ENCODE measurements at regions not wholly inside any gene's neighbourhood (a gene's known extent, or its start where the extent isn't known, plus 50 kb on each side); places are given as distances from the start of the nearest gene placed in this dataset.
A peak's percentile ranks its signal among the peaks of the same experiment; 100 is the strongest.

DNA sequence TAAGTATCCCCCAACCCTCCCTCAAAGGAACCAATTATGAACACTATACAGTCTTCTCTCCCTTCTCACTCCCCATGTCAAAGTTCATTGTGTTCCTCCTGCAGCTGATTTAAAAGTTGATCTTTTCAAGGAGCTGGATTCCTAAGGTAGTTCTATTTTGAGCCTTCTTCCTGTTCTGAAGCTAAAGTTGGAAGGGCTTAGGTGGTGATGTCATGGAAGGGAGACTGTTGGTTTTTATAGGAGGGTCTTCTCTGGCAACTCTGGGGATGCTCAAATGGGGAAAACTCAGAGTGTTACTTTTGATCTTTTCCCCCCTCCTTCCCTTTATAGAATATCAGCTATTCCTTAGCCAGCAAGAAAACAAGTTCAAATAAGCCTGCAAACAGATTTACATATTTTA lies 83.0 kb upstream of the AK4 start:
- POLR2A ChIA-PET (ENCODE audit: unreplicated experiment), result no interaction called here
- Histone ChIP-seq H3K79me2 (ENCODE audit: low read depth) (no peaks in the 10 kb centered on the region), H3F3A (ENCODE audit: insufficient read depth, low read depth) (peaks cover 3% of the 10 kb centered on the region; the same call in 1 of the 2 replicates), H3K4me3 (no peak overlapping the region), H3K36me3 (ENCODE audit: low read depth) (no peaks in the 10 kb centered on the region), H3K27ac (no peak overlapping the region), H3K4me1 (replicated peaks; ENCODE audit: insufficient read depth) (peaks cover 13% of the 10 kb centered on the region; the same call in 1 of the 2 replicates), H2AFZ (no peak overlapping the region), H4K20me1 (ENCODE audit: insufficient read depth) (0 out of 2 replicates have a peak, but pooled peaks cover 4% of the 10 kb centered on the region), H3K9me2 (ENCODE audit: insufficient read depth) (no peaks in the 10 kb centered on the region), H3K4me2 (peak overlapping the region; percentile 83; the same call in 1 of the 2 replicates), H3K9me3 (ENCODE audit: insufficient read depth, low read depth) (no peaks in the 10 kb centered on the region), H3K27me3 (ENCODE audit: insufficient read depth, low read depth) (no peaks in the 10 kb centered on the region)
- TF ChIP-seq EZH2 (IDR thresholded peaks at IDR 0.05; ENCODE audit: low read depth), result no peak
- no peak for TF ChIP-seq CTCF (conservative IDR thresholded peaks at IDR 0.05)
- no peak for DNase-seq
- CTCF ChIA-PET, result interaction anchor here (1.9 kb wide), 1 partner anchor 623 kb away, joined by 4 read pairs; no protein-coding TSS in a partner anchor
- intact Hi-C loops (cut with micrococcal nuclease; ENCODE audit: unreplicated experiment), result loop anchor here (5.0 to 10.0 kb wide), 5 partner anchors 82 to 890 kb away; partner anchors contain the start of genes AK4 and RAVER2
- no TSS peak for BruUV-seq (replicated peaks)

GRCh38 chr1:65065524-65066418 lies 82.2 kb upstream of the AK4 start:
- Histone ChIP-seq H3K4me1 (replicated peaks; ENCODE audit: insufficient read depth) (peaks cover 13% of the 10 kb centered on the region; the same call in 1 of the 2 replicates), H3K36me3 (ENCODE audit: low read depth) (no peaks in the 10 kb centered on the region), H3K9me3 (ENCODE audit: insufficient read depth, low read depth) (no peaks in the 10 kb centered on the region), H3F3A (ENCODE audit: insufficient read depth, low read depth) (peaks cover 3% of the 10 kb centered on the region; the same call in 1 of the 2 replicates), H3K79me2 (ENCODE audit: low read depth) (no peaks in the 10 kb centered on the region), H2AFZ (peak overlapping the region; percentile 86), H3K27me3 (ENCODE audit: insufficient read depth, low read depth) (no peaks in the 10 kb centered on the region), H3K27ac (no peak overlapping the region), H3K9me2 (ENCODE audit: insufficient read depth) (no peaks in the 10 kb centered on the region), H3K4me2 (peak overlapping the region; percentile 83), H4K20me1 (ENCODE audit: insufficient read depth) (0 out of 2 replicates have a peak, but pooled peaks cover 3% of the 10 kb centered on the region), H3K4me3 (peak overlapping the region; percentile 79)
- peak in 1 of 2 experiments; percentile 23 for DNase-seq
- BruUV-seq (replicated peaks), result TSS peak; percentile 63
- intact Hi-C loops (cut with micrococcal nuclease; ENCODE audit: unreplicated experiment), result loop anchor here (2.0 to 10.0 kb wide), 6 partner anchors 82 to 889 kb away; partner anchors contain the start of genes AK4 and RAVER2
- TF ChIP-seq CTCF (conservative IDR thresholded peaks at IDR 0.05), result no peak
- TF ChIP-seq EZH2 (IDR thresholded peaks at IDR 0.05; ENCODE audit: low read depth), result no peak
- POLR2A ChIA-PET (ENCODE audit: unreplicated experiment), result no interaction called here
- CTCF ChIA-PET, result interaction anchor here (0.7 to 1.9 kb wide), 3 partner anchors 113 to 622 kb away, joined by 3 to 10 read pairs (median 4); no protein-coding TSS in a partner anchor

DNA sequence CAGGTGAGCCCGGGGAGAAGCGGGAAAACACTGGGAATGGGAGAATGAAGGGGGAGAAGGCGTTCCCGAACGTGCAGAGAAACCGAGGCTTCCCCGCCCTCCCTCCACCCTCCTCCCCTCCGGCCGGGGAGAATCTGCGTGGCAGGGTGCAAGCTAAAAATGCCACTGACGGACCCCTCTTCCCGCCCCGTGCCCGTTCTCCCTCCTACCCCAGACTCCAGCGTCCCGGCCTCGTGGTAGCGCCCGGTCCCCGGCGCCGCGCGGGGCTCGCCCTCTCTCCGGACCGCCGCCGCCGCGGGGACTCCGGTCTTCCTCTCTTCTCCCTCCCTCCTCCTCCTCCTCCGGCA lies 81.6 kb upstream of the AK4 start:
- Histone ChIP-seq H3K27me3 (ENCODE audit: insufficient read depth, low read depth) (no peaks in the 10 kb centered on the region), H3K9me3 (ENCODE audit: insufficient read depth, low read depth) (no peaks in the 10 kb centered on the region), H3K4me2 (peak overlapping the region; percentile 83), H3K4me1 (replicated peaks; ENCODE audit: insufficient read depth) (peaks cover 13% of the 10 kb centered on the region; the same call in 1 of the 2 replicates), H3F3A (ENCODE audit: insufficient read depth, low read depth) (peaks cover 3% of the 10 kb centered on the region; the same call in 1 of the 2 replicates), H3K27ac (no peak overlapping the region), H3K79me2 (ENCODE audit: low read depth) (no peaks in the 10 kb centered on the region), H3K4me3 (peak overlapping the region; percentile 79), H3K9me2 (ENCODE audit: insufficient read depth) (no peaks in the 10 kb centered on the region), H3K36me3 (ENCODE audit: low read depth) (no peaks in the 10 kb centered on the region), H4K20me1 (ENCODE audit: insufficient read depth) (no peaks in the 10 kb centered on the region), H2AFZ (peak overlapping the region; percentile 86)
- ChIA-PET POLR2A (ENCODE audit: unreplicated experiment) (no interaction called here), CTCF (interaction anchor here (0.9 kb wide), 1 partner anchor 393 kb away, joined by 3 read pairs; no protein-coding TSS in a partner anchor)
- TF ChIP-seq EZH2 (IDR thresholded peaks at IDR 0.05; ENCODE audit: low read depth), result no peak
- TF ChIP-seq CTCF (conservative IDR thresholded peaks at IDR 0.05), result no peak
- intact Hi-C loops (cut with micrococcal nuclease; ENCODE audit: unreplicated experiment), result loop anchor here (2.0 to 10.0 kb wide), 6 partner anchors 81 to 888 kb away; partner anchors contain the start of genes AK4 and RAVER2
- no TSS peak for BruUV-seq (replicated peaks)
- no peak for DNase-seq

All from PC-9 (cell line).